ENCODE measurements at regions not wholly inside any gene's neighbourhood (a gene's known extent, or its start where the extent isn't known, plus 50 kb on each side); places are given as distances from the start of the nearest gene placed in this dataset.

DNA sequence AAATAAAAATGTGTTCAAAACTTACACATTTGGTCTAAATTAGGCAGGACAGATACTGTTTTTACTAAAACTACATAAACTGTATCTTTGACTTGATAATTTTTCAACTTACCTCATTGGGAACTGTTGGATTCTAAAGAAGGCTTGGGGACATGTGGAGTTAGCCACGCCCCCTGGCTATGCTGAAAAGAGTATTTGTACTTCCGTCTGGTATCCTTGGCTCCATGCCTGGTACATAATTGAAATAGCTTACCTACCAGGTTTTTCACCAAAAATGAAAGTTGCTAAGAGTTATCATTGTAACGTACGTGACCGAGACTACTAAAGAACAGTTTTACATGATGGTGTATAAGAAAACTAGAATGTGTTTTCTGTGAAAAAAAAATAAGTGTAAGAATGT is 604.8 kb upstream of the IGFBP3 start:
- H3K27ac Mint-ChIP-seq, result no peak overlapping the region
- Histone ChIP-seq H3K9me2 (ENCODE audit: insufficient read depth) (no peaks in the 10 kb centered on the region; the same call in 1 of the 2 replicates), H3F3A (replicated peaks; ENCODE audit: low read depth) (no peaks in the 10 kb centered on the region), H4K20me1 (replicated peaks; ENCODE audit: insufficient read depth) (no peaks in the 10 kb centered on the region), H3K4me1 (ENCODE audit: insufficient read depth) (no peaks in the 10 kb centered on the region), H3K27me3 (ENCODE audit: insufficient read depth) (no peaks in the 10 kb centered on the region), H3K79me2 (replicated peaks; ENCODE audit: insufficient read depth) (no peaks in the 10 kb centered on the region), H3K4me3 (no peak overlapping the region), H3K4me2 (no peak overlapping the region), H3K36me3 (ENCODE audit: insufficient read depth) (no peaks in the 10 kb centered on the region; the same call in 1 of the 2 replicates), H3K27ac (ENCODE audit: low read depth) (no peak overlapping the region), H2AFZ (no peak overlapping the region)
- peaks cover 10% of the 10 kb centered on the region; the same call in 2 of the 3 replicates for H3K36me3 Mint-ChIP-seq (ENCODE audit: low read depth)
- TF ChIP-seq, protein P1, sequence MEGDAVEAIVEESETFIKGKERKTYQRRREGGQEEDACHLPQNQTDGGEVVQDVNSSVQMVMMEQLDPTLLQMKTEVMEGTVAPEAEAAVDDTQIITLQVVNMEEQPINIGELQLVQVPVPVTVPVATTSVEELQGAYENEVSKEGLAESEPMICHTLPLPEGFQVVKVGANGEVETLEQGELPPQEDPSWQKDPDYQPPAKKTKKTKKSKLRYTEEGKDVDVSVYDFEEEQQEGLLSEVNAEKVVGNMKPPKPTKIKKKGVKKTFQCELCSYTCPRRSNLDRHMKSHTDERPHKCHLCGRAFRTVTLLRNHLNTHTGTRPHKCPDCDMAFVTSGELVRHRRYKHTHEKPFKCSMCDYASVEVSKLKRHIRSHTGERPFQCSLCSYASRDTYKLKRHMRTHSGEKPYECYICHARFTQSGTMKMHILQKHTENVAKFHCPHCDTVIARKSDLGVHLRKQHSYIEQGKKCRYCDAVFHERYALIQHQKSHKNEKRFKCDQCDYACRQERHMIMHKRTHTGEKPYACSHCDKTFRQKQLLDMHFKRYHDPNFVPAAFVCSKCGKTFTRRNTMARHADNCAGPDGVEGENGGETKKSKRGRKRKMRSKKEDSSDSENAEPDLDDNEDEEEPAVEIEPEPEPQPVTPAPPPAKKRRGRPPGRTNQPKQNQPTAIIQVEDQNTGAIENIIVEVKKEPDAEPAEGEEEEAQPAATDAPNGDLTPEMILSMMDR (conservative IDR thresholded peaks at IDR 0.05; ENCODE audit: low read depth in 2 of 2), result no peak
- TF ChIP-seq REST (IDR thresholded peaks at IDR 0.05; ENCODE audit: unreplicated experiment) (no peak), ZNF331 (CRISPR knock-in tag; IDR thresholded peaks at IDR 0.05; ENCODE audit: low read depth) (no peak), ZNF462 (CRISPR knock-in tag; IDR thresholded peaks at IDR 0.05) (no peak), EZH2 (IDR thresholded peaks at IDR 0.05; ENCODE audit: low read depth, unreplicated experiment) (no peak), NANOG (IDR thresholded peaks at IDR 0.05; ENCODE audit: borderline replicate concordance) (no peak), POLR2AphosphoS5 (IDR thresholded peaks at IDR 0.05; ENCODE audit: low read depth) (no peak), STAT1 (IDR thresholded peaks at IDR 0.05; ENCODE audit: unreplicated experiment) (no peak), CREB1 (CRISPR knock-in tag; IDR thresholded peaks at IDR 0.05; ENCODE audit: low read depth) (no peak), EZH2phosphoT487 (IDR thresholded peaks at IDR 0.05; ENCODE audit: unreplicated experiment) (no peak), JUNB (IDR thresholded peaks at IDR 0.05; ENCODE audit: unreplicated experiment) (no peak)
- TF ChIP-seq, protein P2, sequence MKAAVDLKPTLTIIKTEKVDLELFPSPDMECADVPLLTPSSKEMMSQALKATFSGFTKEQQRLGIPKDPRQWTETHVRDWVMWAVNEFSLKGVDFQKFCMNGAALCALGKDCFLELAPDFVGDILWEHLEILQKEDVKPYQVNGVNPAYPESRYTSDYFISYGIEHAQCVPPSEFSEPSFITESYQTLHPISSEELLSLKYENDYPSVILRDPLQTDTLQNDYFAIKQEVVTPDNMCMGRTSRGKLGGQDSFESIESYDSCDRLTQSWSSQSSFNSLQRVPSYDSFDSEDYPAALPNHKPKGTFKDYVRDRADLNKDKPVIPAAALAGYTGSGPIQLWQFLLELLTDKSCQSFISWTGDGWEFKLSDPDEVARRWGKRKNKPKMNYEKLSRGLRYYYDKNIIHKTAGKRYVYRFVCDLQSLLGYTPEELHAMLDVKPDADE (IDR thresholded peaks at IDR 0.05), result no peak
- H3K27me3 Mint-ChIP-seq (ENCODE audit: insufficient read depth, low read depth, poor library complexity), result no peaks in the 10 kb centered on the region
- no peak for ATAC-seq
- no peak for DNase-seq (ENCODE audit: low spot score)
- H3K9me3 Mint-ChIP-seq, result peaks cover 29% of the 10 kb centered on the region
- no peaks in the 10 kb centered on the region for H3K4me1 Mint-ChIP-seq
- H3K4me3 Mint-ChIP-seq, result no peak overlapping the region
